ENCODE measurements at regions not wholly inside any gene's neighbourhood (a gene's known extent, or its start where the extent isn't known, plus 50 kb on each side); places are given as distances from the start of the nearest gene placed in this dataset.

DNA sequence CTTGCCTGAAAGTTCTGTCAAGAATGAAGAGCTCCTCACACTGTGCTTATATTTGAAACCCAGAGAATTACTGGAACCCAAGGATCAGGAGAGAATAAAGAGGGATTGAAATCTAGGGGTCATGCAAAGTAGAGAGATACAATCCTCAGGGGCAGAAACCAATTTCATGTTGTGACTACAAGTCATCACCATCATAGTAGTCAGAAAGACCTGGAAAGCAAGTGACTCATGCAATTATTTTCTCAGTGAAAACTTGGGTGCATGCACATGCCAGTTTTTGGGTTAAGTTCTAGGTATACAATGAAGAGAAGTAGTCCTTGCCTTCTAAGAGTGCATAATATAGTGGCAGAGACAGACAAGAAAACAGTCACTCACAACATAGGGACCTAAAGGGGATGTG is 210.0 kb downstream of the ZC3H11B start:
- Histone ChIP-seq H3K23ac (ENCODE audit: low read length in 2 of 2) (no peak overlapping the region), H2BK120ac (ENCODE audit: low read depth, low read length) (no peak overlapping the region), H2BK12ac (ENCODE audit: low read length in 2 of 2) (no peak overlapping the region), H3K27me3 (ENCODE audit: control insufficient read depth in 1 of 2, insufficient read depth in 1 of 2, low read length in 2 of 2) (no peaks in the 10 kb centered on the region), H2AK5ac (ENCODE audit: low read length, severe bottlenecking) (no peak overlapping the region), H3K18ac (ENCODE audit: low read depth in 1 of 2, low read length in 2 of 2) (no peak overlapping the region), H4K91ac (ENCODE audit: low read length) (no peak overlapping the region), H3K36me3 (ENCODE audit: control insufficient read depth in 1 of 2, insufficient read depth in 2 of 2, low read depth in 1 of 2, low read length in 2 of 2) (no peaks in the 10 kb centered on the region), H2AFZ (ENCODE audit: low read depth, low read length) (no peak overlapping the region), H2BK5ac (ENCODE audit: low read depth, low read length, poor library complexity, severe bottlenecking) (no peak overlapping the region), H3K9ac (ENCODE audit: low read length) (no peak overlapping the region), H3K27ac (ENCODE audit: low read length, poor library complexity, severe bottlenecking) (no peak overlapping the region), H3K4me1 (ENCODE audit: control insufficient read depth, insufficient read depth, low read depth, low read length) (peaks cover 4% of the 10 kb centered on the region), H3K4me2 (ENCODE audit: low read length, poor library complexity, severe bottlenecking) (no peak overlapping the region), H3K4ac (ENCODE audit: low read depth in 1 of 2, low read length in 2 of 2) (no peak overlapping the region), H3K4me3 (ENCODE audit: insufficient read depth in 1 of 2, low read depth in 1 of 2, low read length in 2 of 2) (no peak overlapping the region), H3K14ac (ENCODE audit: low read length in 2 of 2) (no peak overlapping the region), H3K9me3 (ENCODE audit: control insufficient read depth, low read length) (peaks cover 2% of the 10 kb centered on the region), H4K8ac (ENCODE audit: low read length) (no peak overlapping the region), H2BK15ac (ENCODE audit: low read depth, poor library complexity, severe bottlenecking) (no peak overlapping the region), H3K79me1 (replicated peaks; ENCODE audit: low read length, poor library complexity, severe bottlenecking) (no peaks in the 10 kb centered on the region)
- no peak for DNase-seq

DNA sequence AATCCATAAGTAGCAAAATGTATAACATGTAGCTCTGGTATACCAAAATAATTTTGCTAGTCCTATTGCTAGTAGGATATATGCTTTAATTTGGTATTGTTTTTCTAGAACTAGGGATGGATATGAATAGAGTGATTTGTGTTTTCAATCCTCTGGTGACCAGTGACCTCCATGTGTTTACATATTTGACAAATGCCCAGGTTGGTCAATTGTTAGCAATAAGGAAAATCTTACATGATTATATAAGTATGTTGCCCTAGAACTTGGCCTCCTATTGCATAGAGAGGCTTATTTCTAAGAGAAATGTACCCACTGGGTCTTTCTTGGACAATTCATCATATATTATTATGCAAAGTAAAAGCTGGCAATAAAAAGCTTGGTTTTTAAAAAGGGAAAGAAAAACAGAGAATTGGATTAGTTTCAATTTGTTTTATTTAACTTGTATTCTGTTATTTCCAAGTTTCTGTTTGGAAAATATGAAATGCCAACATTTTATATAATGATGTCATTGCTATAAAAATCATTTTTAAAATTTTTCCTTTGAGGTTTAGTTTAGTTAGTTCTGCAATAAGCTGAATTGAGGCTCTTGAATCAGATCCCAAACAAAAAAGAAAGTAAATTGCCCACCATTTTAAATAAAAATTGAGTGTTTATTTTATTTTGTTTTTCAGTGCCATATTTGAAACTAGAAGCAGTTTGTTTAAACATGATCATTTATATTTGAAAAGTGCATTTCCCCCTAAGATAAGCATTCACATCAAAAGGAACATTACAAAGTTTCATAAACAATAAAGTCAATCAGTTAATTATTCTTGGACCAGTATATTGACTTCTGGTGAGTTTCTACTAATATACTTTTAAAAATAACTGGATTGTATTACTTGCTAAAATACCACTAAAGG is 210.9 kb downstream of the ZC3H11B start:
- Histone ChIP-seq H2BK15ac (ENCODE audit: low read depth, poor library complexity, severe bottlenecking) (no peak overlapping the region), H3K18ac (ENCODE audit: low read depth in 1 of 2, low read length in 2 of 2) (no peak overlapping the region), H2AFZ (ENCODE audit: low read depth, low read length) (no peak overlapping the region)

DNA sequence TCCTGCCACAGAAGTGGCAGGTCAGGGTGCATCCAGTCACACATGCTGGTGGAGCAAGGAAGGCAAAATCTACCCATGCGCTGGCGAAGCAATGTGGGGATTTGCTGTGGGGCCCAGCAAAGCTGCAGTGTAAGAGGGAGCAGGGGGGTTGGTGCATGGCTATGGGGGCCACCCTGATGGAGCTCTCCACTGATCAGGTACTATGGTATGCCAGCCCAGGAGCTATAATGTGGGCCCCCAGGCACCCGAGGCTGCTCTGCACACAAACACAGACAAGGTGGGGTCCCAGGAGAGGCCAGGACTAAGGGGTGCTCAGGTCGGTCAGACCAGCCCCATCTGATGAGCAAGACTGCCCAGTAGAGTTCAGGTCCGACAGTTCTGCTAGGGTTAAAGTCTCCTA is 213.5 kb downstream of the ZC3H11B start:
- H3K9ac ChIP-seq (ENCODE audit: low read length) = no peak overlapping the region
- no peak overlapping the region for H2BK5ac ChIP-seq (ENCODE audit: low read depth, low read length, poor library complexity, severe bottlenecking)
- H4K8ac ChIP-seq (ENCODE audit: low read length) = no peak overlapping the region
- no peak overlapping the region for H3K23ac ChIP-seq (ENCODE audit: low read length in 2 of 2)
- H4K91ac ChIP-seq (ENCODE audit: low read length) = no peak overlapping the region
- H3K18ac ChIP-seq (ENCODE audit: low read depth in 1 of 2, low read length in 2 of 2) = no peak overlapping the region
- no peak overlapping the region for H2BK12ac ChIP-seq (ENCODE audit: low read length in 2 of 2)
- H3K4ac ChIP-seq (ENCODE audit: low read depth in 1 of 2, low read length in 2 of 2) = no peak overlapping the region
- H3K14ac ChIP-seq (ENCODE audit: low read length in 2 of 2) = no peak overlapping the region
- DNase-seq = no peak
- H3K4me2 ChIP-seq (ENCODE audit: low read length, poor library complexity, severe bottlenecking) = no peak overlapping the region
- no peak overlapping the region for H2AFZ ChIP-seq (ENCODE audit: low read depth, low read length)
- H3K27ac ChIP-seq (ENCODE audit: low read length, poor library complexity, severe bottlenecking) = no peak overlapping the region
- no peaks in the 10 kb centered on the region for H3K27me3 ChIP-seq (ENCODE audit: control insufficient read depth in 1 of 2, insufficient read depth in 1 of 2, low read length in 2 of 2)
- H2BK120ac ChIP-seq (ENCODE audit: low read depth, low read length) = no peak overlapping the region
- peaks cover 2% of the 10 kb centered on the region for H3K4me1 ChIP-seq (ENCODE audit: control insufficient read depth, insufficient read depth, low read depth, low read length)
- no peak overlapping the region for H2BK15ac ChIP-seq (ENCODE audit: low read depth, poor library complexity, severe bottlenecking)
- WGBS = 86% methylated on average over 5 of the region's 5 CpGs
- no peaks in the 10 kb centered on the region for H3K79me1 ChIP-seq (replicated peaks; ENCODE audit: low read length, poor library complexity, severe bottlenecking)
- no peak overlapping the region for H3K4me3 ChIP-seq (ENCODE audit: insufficient read depth in 1 of 2, low read depth in 1 of 2, low read length in 2 of 2)
- no peaks in the 10 kb centered on the region for H3K36me3 ChIP-seq (ENCODE audit: control insufficient read depth in 1 of 2, insufficient read depth in 2 of 2, low read depth in 1 of 2, low read length in 2 of 2)
- peaks cover 18% of the 10 kb centered on the region for H3K9me3 ChIP-seq (ENCODE audit: control insufficient read depth, low read length)
- no peak overlapping the region for H2AK5ac ChIP-seq (ENCODE audit: low read length, severe bottlenecking)

More for the DNA sequence above, 210.9 kb downstream of the ZC3H11B start:
- H3K79me1 ChIP-seq (replicated peaks; ENCODE audit: low read length, poor library complexity, severe bottlenecking) = no peaks in the 10 kb centered on the region
- DNase-seq = no peak
- H3K4ac ChIP-seq (ENCODE audit: low read depth in 1 of 2, low read length in 2 of 2) = no peak overlapping the region
- peaks cover 4% of the 10 kb centered on the region for H3K4me1 ChIP-seq (ENCODE audit: control insufficient read depth, insufficient read depth, low read depth, low read length)
- no peak overlapping the region for H2AK5ac ChIP-seq (ENCODE audit: low read length, severe bottlenecking)
- no peaks in the 10 kb centered on the region for H3K36me3 ChIP-seq (ENCODE audit: control insufficient read depth in 1 of 2, insufficient read depth in 2 of 2, low read depth in 1 of 2, low read length in 2 of 2)
- H3K27ac ChIP-seq (ENCODE audit: low read length, poor library complexity, severe bottlenecking) = no peak overlapping the region
- no peak overlapping the region for H2BK12ac ChIP-seq (ENCODE audit: low read length in 2 of 2)
- H4K91ac ChIP-seq (ENCODE audit: low read length) = no peak overlapping the region
- no peak overlapping the region for H2BK5ac ChIP-seq (ENCODE audit: low read depth, low read length, poor library complexity, severe bottlenecking)
- no peak overlapping the region for H3K9ac ChIP-seq (ENCODE audit: low read length)
- H3K14ac ChIP-seq (ENCODE audit: low read length in 2 of 2) = no peak overlapping the region
- no peak overlapping the region for H3K23ac ChIP-seq (ENCODE audit: low read length in 2 of 2)
- no peak overlapping the region for H4K8ac ChIP-seq (ENCODE audit: low read length)
- peaks cover 8% of the 10 kb centered on the region for H3K9me3 ChIP-seq (ENCODE audit: control insufficient read depth, low read length)
- no peak overlapping the region for H3K4me2 ChIP-seq (ENCODE audit: low read length, poor library complexity, severe bottlenecking)
- H2BK120ac ChIP-seq (ENCODE audit: low read depth, low read length) = no peak overlapping the region
- no peaks in the 10 kb centered on the region for H3K27me3 ChIP-seq (ENCODE audit: control insufficient read depth in 1 of 2, insufficient read depth in 1 of 2, low read length in 2 of 2)
- H3K4me3 ChIP-seq (ENCODE audit: insufficient read depth in 1 of 2, low read depth in 1 of 2, low read length in 2 of 2) = no peak overlapping the region

DNA sequence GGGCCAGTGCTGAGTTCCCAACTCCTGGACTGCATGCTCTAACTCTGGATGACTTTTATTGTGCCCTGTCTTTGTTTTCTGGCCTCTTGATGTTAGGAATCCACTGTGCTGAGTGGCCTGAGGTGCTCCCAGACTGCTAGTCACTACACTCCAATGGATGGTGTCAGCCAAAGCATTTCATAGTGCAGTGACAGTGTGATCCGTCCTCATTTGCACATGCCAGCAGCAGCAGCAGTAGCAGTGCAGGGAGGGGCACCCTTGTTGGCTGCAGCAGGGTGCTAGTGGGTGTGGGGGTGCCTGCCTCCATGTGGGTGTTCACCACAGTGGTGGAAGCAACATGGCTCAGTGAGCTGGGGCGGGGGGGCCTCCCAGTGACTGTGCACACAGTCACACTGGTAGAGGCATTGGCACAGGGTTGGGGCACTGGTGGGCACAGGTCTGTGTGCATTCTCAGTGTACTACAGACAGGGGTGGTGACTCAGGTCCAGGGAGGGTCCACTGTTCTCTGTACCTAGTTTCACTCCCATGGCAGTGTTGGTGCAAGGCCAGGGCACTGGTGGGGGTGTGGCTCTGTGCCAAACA is 214.0 kb downstream of the ZC3H11B start:
- Histone ChIP-seq H2BK12ac (ENCODE audit: low read length in 2 of 2) (no peak overlapping the region), H4K8ac (ENCODE audit: low read length) (no peak overlapping the region), H3K4me1 (ENCODE audit: control insufficient read depth, insufficient read depth, low read depth, low read length) (peaks cover 2% of the 10 kb centered on the region), H3K36me3 (ENCODE audit: control insufficient read depth in 1 of 2, insufficient read depth in 2 of 2, low read depth in 1 of 2, low read length in 2 of 2) (no peaks in the 10 kb centered on the region), H3K27me3 (ENCODE audit: control insufficient read depth in 1 of 2, insufficient read depth in 1 of 2, low read length in 2 of 2) (no peaks in the 10 kb centered on the region), H3K4ac (ENCODE audit: low read depth in 1 of 2, low read length in 2 of 2) (peak overlapping the region in 1 of 2 experiments; percentile 30), H3K4me3 (ENCODE audit: insufficient read depth in 1 of 2, low read depth in 1 of 2, low read length in 2 of 2) (no peak overlapping the region), H2BK5ac (ENCODE audit: low read depth, low read length, poor library complexity, severe bottlenecking) (no peak overlapping the region), H3K18ac (ENCODE audit: low read depth in 1 of 2, low read length in 2 of 2) (no peak overlapping the region), H4K91ac (ENCODE audit: low read length) (no peak overlapping the region), H2AFZ (ENCODE audit: low read depth, low read length) (no peak overlapping the region), H3K79me1 (replicated peaks; ENCODE audit: low read length, poor library complexity, severe bottlenecking) (no peaks in the 10 kb centered on the region), H3K23ac (ENCODE audit: low read length in 2 of 2) (no peak overlapping the region), H3K4me2 (ENCODE audit: low read length, poor library complexity, severe bottlenecking) (no peak overlapping the region), H3K9ac (ENCODE audit: low read length) (no peak overlapping the region), H3K14ac (ENCODE audit: low read length in 2 of 2) (peak overlapping the region in 1 of 2 experiments; percentile 90), H2BK15ac (ENCODE audit: low read depth, poor library complexity, severe bottlenecking) (no peak overlapping the region), H3K27ac (ENCODE audit: low read length, poor library complexity, severe bottlenecking) (no peak overlapping the region), H2BK120ac (ENCODE audit: low read depth, low read length) (no peak overlapping the region), H2AK5ac (ENCODE audit: low read length, severe bottlenecking) (no peak overlapping the region), H3K9me3 (ENCODE audit: control insufficient read depth, low read length) (peaks cover 18% of the 10 kb centered on the region)
- no peak for DNase-seq
- 82% methylated on average over 2 of the region's 2 CpGs for WGBS

All from mesenchymal stem cell (in vitro differentiated cells and primary cell).